GM19455 (cell line): ENCODE measurements at regions not wholly inside any gene's neighbourhood (a gene's known extent, or its start where the extent isn't known, plus 50 kb on each side); places are given as distances from the start of the nearest gene placed in this dataset.

Experiments
- ATAC-seq: cut with Tn5 transposase; IDR thresholded peaks from one replicate; pipeline ENCODE4 v1.9.1; 2021; ENCODE audit not compliant: unreplicated experiment

GRCh38 chr1:194241215-194241614 lies 1054.8 kb upstream of the B3GALT2 start:
- no peak for ATAC-seq

GRCh38 chr1:194233069-194233468 lies 1046.7 kb upstream of the B3GALT2 start:
- ATAC-seq, result no peak

- ATAC-seq, result no peak
These were observed 1044.1 kb upstream of the B3GALT2 start for GRCh38 chr1:194230351-194231144.

GRCh38 chr1:194228427-194228826 lies 1042.0 kb upstream of the B3GALT2 start:
- no peak for ATAC-seq

GRCh38 chr1:194227161-194227560 lies 1040.7 kb upstream of the B3GALT2 start:
- ATAC-seq, result no peak

- ATAC-seq, result no peak
These were observed 1039.4 kb upstream of the B3GALT2 start for GRCh38 chr1:194225821-194226220.

GRCh38 chr1:194223596-194223995 lies 1037.2 kb upstream of the B3GALT2 start:
- no peak for ATAC-seq

- no peak for ATAC-seq
These were observed 1029.0 kb upstream of the B3GALT2 start for GRCh38 chr1:194215448-194215847.

- no peak for ATAC-seq
These were observed 1028.3 kb upstream of the B3GALT2 start for GRCh38 chr1:194214735-194215134.

GRCh38 chr1:194209920-194210319 lies 1023.5 kb upstream of the B3GALT2 start:
- ATAC-seq, result no peak

GRCh38 chr1:194208674-194209073 lies 1022.3 kb upstream of the B3GALT2 start:
- no peak for ATAC-seq

GRCh38 chr1:194196562-194196961 lies 1010.1 kb upstream of the B3GALT2 start:
- no peak for ATAC-seq

- no peak for ATAC-seq
These were observed 1008.3 kb upstream of the B3GALT2 start for GRCh38 chr1:194194724-194195123.

GRCh38 chr1:194184974-194185373 lies 998.6 kb upstream of the B3GALT2 start:
- ATAC-seq, result no peak

- no peak for ATAC-seq
These were observed 998.0 kb upstream of the B3GALT2 start for GRCh38 chr1:194184425-194184824.

- ATAC-seq, result no peak
These were observed 995.4 kb upstream of the B3GALT2 start for GRCh38 chr1:194181845-194182244.

GRCh38 chr1:194176212-194176611 lies 989.8 kb upstream of the B3GALT2 start:
- ATAC-seq, result no peak

- no peak for ATAC-seq
These were observed 988.8 kb upstream of the B3GALT2 start for GRCh38 chr1:194175251-194175650.

- no peak for ATAC-seq
These were observed 988.1 kb upstream of the B3GALT2 start for GRCh38 chr1:194174528-194174927.

GRCh38 chr1:194171596-194171995 lies 985.2 kb upstream of the B3GALT2 start:
- ATAC-seq, result no peak

- no peak for ATAC-seq
These were observed 981.7 kb upstream of the B3GALT2 start for GRCh38 chr1:194167956-194168640.

- ATAC-seq, result no peak
These were observed 978.3 kb upstream of the B3GALT2 start for GRCh38 chr1:194164755-194165154.
